Brain pericyte (primary cell): ENCODE measurements at regions not wholly inside any gene's neighbourhood (a gene's known extent, or its start where the extent isn't known, plus 50 kb on each side); places are given as distances from the start of the nearest gene placed in this dataset.

Source experiments
- DNase-seq: peaks from one replicate; pipeline ENCODE4 v3.0.0-alpha.2; 2012; ENCODE audit warnings: low read depth, low spot score

- no peak for DNase-seq
These were observed 181.3 kb upstream of the BCOR start for GRCh38 chrX:40279091-40279430.

- no peak for DNase-seq
These were observed 180.8 kb upstream of the BCOR start for GRCh38 chrX:40278340-40279090.

GRCh38 chrX:40277672-40278071 is 179.9 kb upstream of the BCOR start:
- no peak for DNase-seq

- no peak for DNase-seq
These were observed 175.7 kb upstream of the BCOR start for GRCh38 chrX:40273356-40274050.

GRCh38 chrX:40272776-40273175 is 175.0 kb upstream of the BCOR start:
- DNase-seq: no peak

DNA sequence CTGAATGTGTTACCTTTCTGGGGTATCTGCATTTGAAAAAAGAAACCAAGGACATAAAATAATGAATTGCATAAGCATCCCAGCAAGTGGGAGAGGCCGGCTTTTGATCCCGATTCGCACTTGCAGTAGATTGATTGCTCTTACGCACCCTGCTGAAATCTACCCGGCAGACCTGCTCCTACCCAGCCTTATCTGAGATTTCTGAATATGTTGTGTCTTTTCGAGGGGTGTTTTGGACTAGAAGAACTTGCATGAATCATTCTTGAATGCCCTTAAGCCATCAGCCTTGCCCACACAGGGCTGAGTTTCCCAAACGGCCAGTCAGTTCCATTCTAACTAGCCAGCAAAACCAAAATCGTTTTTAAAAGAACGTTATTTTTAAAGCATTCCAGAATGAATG is 174.4 kb upstream of the BCOR start:
- no peak for DNase-seq

GRCh38 chrX:40268188-40268520 is 170.4 kb upstream of the BCOR start:
- DNase-seq: no peak

DNA sequence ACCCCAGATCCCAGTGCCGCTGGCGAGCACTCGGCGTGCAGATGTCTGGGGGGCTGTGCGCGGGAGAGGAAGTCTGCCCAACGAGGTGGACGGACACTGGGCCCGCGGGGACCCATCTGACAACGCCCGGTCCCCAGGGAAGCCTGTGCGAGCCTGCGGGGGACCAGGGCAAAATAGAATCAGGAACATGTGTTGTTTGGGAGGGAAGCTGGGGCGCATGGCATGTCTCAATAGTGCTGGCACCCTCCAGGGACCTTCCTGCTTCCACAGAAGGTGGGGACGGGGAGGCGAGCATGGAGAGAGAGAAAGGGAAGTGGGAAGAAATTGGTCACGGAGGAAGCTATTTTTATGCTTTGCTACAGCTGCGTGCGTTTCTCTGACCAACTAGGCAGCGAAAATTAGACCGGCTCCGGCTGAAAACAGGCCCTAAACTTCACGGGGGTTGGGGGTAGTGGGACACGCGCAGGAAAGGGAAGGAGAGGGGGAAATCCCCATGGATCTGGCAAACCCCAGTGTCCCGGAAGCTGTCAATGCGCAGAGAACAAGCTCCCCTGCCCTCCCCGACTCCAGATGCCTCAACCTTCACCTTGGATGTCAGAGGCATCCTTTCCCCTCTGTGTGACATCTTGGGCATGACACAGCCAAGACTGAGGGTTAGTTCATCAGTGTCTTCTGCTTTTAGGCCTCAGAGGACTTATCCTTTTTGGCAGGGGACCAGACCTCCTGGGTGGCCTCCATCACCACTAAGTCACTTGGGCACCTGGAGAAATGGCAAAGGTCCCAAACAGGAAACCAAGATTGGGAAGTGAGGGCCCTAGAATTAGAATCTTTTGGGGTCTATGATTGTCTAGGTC is 169.8 kb upstream of the BCOR start:
- DNase-seq: no peak

- DNase-seq: no peak
These were observed 169.0 kb upstream of the BCOR start for GRCh38 chrX:40266490-40267333.

DNA sequence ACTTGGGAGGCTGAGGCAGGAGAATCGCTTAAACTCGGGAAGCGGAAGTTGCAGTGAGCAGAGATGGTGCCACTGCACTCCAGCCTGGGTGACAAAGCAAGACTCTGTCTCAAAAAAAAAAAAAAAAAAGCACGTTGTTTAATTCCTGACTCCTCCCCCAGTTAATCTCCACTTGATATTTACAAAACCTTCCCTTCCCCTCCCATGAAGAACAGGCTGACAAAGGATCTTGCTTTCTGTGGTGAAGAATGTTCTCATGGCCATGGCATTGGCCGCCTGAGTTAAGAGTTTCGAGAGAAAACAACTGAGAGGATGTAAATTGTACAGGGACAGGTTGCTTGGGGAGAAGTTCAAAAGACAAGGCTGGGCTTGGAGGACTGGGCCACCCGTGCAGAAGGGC is 168.2 kb upstream of the BCOR start:
- DNase-seq: no peak

- no peak for DNase-seq
These were observed 165.3 kb upstream of the BCOR start for GRCh38 chrX:40263014-40263560.

GRCh38 chrX:40262157-40263013 is 164.6 kb upstream of the BCOR start:
- no peak for DNase-seq

GRCh38 chrX:40261833-40262156 is 164.0 kb upstream of the BCOR start:
- DNase-seq: no peak

DNA sequence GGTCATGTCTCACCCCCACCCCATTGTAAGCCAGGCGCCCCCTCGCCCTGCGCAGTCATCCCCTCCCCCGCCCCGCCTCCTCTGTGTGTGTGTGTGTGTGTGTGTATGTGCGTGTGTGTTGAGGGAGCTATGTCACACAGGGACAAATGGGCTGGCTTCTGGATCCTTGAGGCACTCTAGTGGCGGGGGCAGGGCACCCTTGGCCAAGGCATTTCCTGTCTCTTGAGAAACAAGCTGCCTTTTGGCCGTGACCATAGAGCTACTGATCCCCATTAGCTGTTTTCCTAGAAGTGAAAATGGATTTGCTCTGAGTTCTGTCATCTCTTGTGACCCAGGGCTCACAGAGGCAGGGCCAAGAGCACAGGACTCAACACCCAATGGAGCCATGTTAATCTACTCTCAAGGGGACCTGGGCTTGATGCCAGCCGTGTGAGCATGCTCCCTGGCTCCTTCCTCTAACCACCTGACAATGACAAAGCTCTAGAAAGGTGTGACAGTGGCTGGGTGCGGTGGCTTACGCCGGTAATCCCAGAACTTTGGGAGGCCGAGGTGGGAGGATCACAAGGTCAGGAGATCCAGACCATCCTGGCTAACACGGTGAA is 162.5 kb upstream of the BCOR start:
- no peak for DNase-seq

- DNase-seq: no peak
These were observed 161.2 kb upstream of the BCOR start for GRCh38 chrX:40258909-40259308.

DNA sequence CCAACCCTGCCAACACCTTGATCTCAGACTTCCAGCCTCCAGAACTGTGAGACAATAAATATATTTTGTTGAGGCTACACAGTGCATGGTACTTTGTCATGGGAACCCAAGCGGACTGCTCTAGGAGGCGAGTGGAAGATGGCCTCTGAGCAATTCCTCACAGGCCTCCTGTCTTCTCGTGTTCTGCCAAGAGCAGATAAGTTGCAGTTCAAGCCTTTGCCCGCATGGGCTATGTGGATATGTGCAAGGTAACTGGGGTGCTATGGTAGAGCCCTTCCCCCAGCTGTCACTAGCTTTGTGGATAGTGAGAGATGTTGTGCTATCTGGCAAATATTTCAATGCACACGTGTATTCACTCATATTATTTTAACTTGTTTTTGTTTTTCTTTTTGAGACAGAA is 156.0 kb upstream of the BCOR start:
- no peak for DNase-seq

DNA sequence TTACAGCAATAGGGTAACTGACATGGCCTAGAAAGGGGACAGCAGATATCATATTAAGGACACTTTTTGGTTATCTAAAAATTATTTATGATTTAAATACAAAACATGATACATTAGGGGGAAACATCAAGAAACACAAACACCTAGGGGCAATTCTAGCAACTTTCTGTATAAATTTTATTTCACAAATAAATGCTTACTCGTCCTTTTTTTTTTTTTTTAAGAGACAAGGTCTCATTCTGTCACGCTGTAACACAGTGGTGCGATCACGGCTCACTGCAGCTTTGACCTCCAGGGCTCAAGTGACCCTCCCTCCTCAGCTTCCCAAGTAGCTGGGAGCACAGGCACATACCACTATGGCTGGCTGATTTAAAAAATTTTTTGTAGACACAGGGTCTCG is 151.8 kb upstream of the BCOR start:
- DNase-seq: no peak

- no peak for DNase-seq
These were observed 151.1 kb upstream of the BCOR start for GRCh38 chrX:40248822-40249221.

DNA sequence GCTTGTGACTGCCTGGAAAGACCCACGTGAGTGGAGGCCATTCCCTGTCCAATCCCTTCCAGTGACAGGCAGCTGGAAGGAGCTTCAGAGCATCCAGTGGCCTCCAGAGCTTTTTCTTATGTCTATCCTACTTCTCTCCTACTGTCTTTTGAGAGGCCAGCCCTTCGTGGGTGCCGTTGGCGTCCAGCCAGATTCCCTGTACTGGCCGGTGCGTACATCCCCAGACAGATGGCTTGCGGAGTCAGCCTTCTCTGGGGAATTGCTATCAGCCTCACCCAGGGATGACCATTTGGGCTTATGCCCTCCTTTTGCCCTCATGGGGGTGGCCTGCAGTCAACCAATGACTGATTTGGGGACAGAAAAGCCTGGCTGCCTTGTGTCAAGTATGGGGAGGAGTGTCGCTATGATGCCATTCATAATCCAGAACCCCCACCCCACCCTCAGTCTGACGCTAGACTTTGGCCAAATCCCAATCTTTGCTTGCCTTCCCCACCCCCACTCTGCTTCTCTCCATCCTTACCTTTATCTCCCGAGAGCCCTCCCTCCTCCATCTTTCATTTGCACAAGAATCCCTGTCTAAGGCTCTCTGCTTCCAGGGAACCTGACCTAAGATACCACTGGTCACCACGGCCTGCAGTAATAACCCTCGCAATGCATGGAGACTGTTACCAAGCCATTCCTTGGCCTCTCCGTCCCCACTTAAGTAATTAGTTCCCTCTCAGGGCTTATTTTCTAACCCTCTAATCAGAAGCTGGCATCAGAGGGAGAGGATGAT is 150.3 kb upstream of the BCOR start:
- no peak for DNase-seq

GRCh38 chrX:40247382-40247781 is 149.6 kb upstream of the BCOR start:
- no peak for DNase-seq
